GM12892 (cell line): ENCODE measurements at regions not wholly inside any gene's neighbourhood (a gene's known extent, or its start where the extent isn't known, plus 50 kb on each side); places are given as distances from the start of the nearest gene placed in this dataset.

Experiments
- DNase-seq: peaks from one replicate; pipeline ENCODE4 v3.0.0; 2011; ENCODE audit not compliant: insufficient read length
- FAIRE-seq: peaks from 2 replicates; lab custom pipeline; 2011; peaks lifted over from hg19 to GRCh38; lab: Jason Lieb, UNC
- POLR2A ChIP-seq: IDR thresholded peaks from 2 replicates; pipeline ENCODE4 v1.6.1; 2011; ENCODE audit warnings: low read depth, low read length, control low read depth
- POLR2AphosphoS5 ChIP-seq: IDR thresholded peaks from 2 replicates; pipeline ENCODE4 v1.6.1; 2011; ENCODE audit warnings: low read depth, low read length, control low read depth
- TAF1 ChIP-seq: IDR thresholded peaks from 2 replicates; pipeline ENCODE4 v1.6.1; 2011; ENCODE audit warnings: low read depth, mild to moderate bottlenecking, control low read depth, low read length, borderline replicate concordance

DNA sequence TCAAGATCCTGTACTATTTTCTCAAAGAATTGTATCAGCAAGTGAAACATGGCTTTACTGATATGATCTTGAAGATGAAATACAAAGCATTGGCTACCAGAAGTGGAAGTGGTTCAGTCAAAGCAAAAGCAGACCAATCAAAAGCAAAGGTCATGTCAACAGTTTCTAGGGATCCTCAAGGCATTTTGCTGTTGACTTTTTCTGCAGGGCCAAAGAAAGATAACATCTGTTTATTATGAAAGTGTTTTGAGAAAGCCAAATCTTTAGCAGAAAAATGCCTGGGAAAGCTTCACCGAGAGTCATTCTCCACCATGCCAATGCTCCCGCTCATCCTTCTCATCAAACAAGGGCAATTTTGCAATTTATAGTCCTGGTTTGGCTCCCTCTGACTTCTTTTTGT lies 90.3 kb upstream of the ACO1 start:
- DNase-seq (no peak), FAIRE-seq (no peak)
- TF ChIP-seq TAF1 (no peak), POLR2AphosphoS5 (no peak), POLR2A (no peak)

DNA sequence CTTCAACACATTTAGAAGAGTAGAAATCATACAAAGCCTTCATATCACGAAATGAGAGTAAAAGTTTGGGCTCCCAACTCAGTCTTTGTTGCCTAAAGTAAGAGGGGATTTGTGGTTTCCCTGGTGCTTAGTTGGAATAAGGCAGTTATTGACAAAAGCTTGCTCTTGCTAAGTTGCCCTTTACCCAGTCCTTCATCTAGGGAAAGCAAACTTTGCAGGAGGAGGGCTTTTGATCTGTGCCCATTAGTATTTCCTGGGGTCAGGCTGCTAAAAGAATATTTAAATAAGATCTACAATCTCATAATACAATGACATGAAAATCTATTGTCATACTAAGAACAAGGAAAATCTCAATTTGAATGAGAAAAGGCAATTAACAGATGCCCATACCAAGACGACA lies 84.1 kb upstream of the ACO1 start:
- no peak for TF ChIP-seq TAF1
- no peak for TF ChIP-seq POLR2A
- TF ChIP-seq POLR2AphosphoS5: no peak
- DNase-seq (no peak), FAIRE-seq (no peak)

DNA sequence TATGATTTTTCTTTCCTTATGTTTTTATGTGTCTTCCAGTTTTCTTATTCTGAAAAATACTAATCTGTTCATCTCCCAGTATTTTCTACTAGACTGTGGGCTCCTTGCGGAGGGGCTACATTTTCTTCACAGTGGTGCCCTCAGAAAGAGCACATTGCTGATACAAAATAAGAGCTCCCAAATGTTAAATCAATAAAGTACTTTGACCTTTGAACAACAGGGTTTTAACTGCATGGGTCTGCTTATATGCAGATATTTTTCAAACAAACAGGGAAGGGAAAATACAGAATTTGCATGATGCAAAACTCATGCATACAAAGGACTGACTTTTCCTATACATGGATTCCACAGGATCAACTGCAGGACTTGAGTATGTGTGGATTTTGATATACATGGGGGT lies 79.9 kb upstream of the ACO1 start:
- FAIRE-seq: no peak
- TF ChIP-seq TAF1: no peak
- TF ChIP-seq POLR2A: no peak
- no peak for TF ChIP-seq POLR2AphosphoS5
- no peak for DNase-seq

DNA sequence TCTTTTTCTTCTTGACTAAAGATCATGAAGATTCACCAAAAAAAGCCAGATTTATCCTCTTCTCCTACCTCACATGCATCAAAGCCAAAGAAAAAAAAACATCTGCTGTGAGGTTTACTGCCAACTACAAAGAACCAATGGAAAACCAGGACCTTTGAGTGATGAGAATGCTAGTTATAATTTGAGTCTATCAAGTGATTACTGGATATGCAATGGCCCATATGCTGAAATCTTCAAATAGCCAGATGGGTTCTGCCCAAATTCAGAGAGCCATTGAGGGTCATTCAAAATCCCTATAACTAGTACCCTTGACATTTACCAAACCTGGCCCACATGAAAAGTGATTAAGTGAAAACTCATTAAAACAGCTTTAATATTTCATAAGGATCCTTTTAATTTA lies 78.4 kb upstream of the ACO1 start:
- DNase-seq (no peak), FAIRE-seq (no peak)
- no peak for TF ChIP-seq POLR2AphosphoS5

DNA sequence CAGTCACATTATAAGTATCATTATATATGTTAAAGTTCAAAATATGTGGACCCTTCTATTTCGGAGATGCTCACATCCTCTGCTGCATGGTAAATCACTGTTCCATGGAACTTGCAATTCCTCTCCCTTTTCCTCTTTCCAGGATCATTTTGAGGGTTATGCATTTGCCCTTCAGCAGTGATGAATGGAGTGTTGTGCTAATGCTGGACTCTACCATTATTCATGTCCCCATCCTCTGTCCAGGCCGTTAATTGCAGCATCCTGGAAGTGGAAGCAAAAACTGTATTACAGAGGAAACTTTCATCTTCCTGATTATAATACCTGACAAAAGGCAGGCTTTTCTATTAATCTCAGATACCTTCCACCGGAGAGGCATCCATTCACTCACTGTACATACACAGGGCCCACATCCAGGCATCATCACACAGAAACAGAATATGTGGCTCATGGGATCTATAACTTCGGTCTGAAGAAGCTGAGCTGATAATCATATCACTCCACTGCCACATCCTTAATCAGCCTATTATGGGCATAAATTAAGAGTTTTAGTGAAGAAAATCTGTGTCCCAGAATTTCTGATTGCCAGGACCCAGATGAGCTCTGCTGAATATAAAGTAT lies 65.0 kb upstream of the ACO1 start:
- TF ChIP-seq POLR2A (no peak), TAF1 (no peak), POLR2AphosphoS5 (no peak)
- DNase-seq (no peak), FAIRE-seq (no peak)

DNA sequence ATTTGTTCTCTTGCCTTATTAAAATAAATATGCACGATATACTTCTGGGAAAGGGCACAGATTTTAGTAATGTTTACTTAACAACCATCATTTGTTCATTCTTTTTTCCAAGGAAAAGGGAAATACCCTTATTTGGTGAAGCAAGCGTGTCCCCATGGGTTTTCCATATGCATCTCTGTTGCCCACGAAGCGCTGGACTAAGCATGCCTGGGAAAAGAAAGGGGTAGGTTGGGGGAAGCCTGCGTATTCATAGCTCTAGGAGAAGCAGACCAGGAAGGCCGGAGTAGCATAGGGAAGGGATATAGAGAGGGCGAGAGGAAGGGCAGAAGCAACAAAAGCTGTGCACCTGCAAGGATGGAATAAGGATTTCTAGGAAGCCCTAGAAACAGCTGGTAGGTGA lies 61.8 kb upstream of the ACO1 start:
- FAIRE-seq (no peak), DNase-seq (no peak)
- TF ChIP-seq POLR2AphosphoS5 (no peak), POLR2A (no peak), TAF1 (no peak)

DNA sequence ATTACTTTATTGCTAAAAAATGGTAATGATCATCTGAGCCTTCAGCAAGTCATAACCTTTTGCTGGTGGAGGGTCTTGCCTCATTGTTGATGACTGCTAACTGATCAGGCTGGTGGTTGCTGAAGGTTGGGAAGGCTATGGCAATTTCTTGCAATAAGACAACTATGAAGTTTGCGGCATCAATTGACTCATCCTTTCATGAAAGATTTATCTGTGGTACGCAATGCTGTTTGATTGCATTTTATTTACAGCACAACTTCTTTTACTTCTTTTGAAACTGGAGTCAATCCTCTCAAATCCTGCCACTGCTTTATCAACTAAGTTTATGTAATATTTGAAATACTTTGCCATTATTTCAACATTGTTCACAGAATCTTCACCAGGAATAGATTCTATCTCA lies 58.3 kb upstream of the ACO1 start:
- FAIRE-seq (no peak), DNase-seq (no peak)
- TF ChIP-seq POLR2A: no peak
- TF ChIP-seq TAF1: no peak
- no peak for TF ChIP-seq POLR2AphosphoS5

DNA sequence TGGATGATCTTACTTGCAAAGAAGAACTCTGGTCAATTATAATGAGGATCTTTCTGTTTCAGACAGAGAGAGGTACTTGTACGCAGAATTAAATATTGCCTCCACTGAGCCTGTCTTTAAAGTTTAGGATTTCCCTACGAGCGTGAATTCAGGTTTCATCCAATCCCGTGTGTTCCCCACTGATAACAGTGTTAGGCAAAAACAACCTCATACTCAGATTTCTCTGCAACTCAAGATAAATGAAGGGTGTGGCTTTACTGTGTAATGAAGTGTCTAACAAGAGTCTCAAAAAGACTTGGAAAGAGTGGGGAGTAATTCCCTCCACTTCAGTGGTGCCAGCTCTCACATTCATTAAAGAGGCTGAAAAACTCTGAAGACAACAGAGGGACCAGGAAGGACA lies 53.2 kb upstream of the ACO1 start:
- TF ChIP-seq TAF1 (no peak), POLR2A (no peak), POLR2AphosphoS5 (no peak)
- DNase-seq (no peak), FAIRE-seq (no peak)

DNA sequence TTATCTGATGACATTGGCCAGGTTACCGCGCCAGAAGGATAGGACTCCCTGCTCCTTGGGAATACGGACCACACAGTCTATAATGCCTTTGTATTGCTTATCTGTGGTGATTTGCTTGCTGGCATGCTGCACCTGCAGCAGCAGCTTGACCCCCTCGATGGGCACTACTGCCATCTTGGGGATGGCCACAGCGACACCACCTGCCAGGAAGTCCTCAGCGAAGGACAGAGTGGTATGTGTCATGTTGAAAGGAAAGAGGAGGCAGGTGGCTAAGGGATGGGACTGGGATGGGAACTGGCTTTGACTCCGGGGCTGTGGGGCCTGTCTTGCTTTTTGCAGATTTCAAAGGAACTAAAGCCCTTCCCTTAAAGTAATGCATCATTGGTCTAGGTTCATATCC lies 50.3 kb upstream of the ACO1 start:
- TF ChIP-seq TAF1 (no peak), POLR2AphosphoS5 (no peak), POLR2A (no peak)
- no peak for FAIRE-seq

More for the DNA sequence above, 50.3 kb upstream of the ACO1 start:
- no peak for DNase-seq
